Astrocyte (in vitro differentiated cells and primary cell): ENCODE measurements at regions not wholly inside any gene's neighbourhood (a gene's known extent, or its start where the extent isn't known, plus 50 kb on each side); places are given as distances from the start of the nearest gene placed in this dataset. TPM values are rescaled to one million over a fixed set of nuclear protein-coding genes. Genes with fewer than 3 reads are reported as not detected.
A peak's percentile ranks its signal among the peaks of the same experiment; 100 is the strongest.
"Not testable (repeated sequence)": the region's sequence is repeated elsewhere in the genome, so short reads cannot be mapped to it uniquely, and the experiment has no call there.

Experiments
- DNase-seq: peaks from one replicate; pipeline ENCODE4 v3.0.0-alpha.2; 2010; ENCODE audit warnings: low read depth
- FAIRE-seq: peaks from 2 replicates; lab custom pipeline; 2011; peaks lifted over from hg19 to GRCh38; lab: Jason Lieb, UNC
- H2AFZ ChIP-seq: 2 replicates; pipeline ENCODE4 v1.6.0; 2012; ENCODE audit warnings: low read depth, low read length, inconsistent platforms
- H3K27ac ChIP-seq: 2 replicates; pipeline ENCODE4 v1.5.1; 2011; ENCODE audit warnings: low read depth, low read length, inconsistent platforms
- H3K27me3 ChIP-seq: 2 replicates; pipeline ENCODE4 v1.6.0; 2011; ENCODE audit warnings: low read length, inconsistent platforms; ENCODE audit not compliant: insufficient read depth
- H3K36me3 ChIP-seq: 2 replicates; pipeline ENCODE4 v1.5.1; 2011; ENCODE audit warnings: low read length, inconsistent platforms; ENCODE audit not compliant: insufficient read depth
- H3K4me1 ChIP-seq: 2 replicates; pipeline ENCODE4 v1.5.1; 2011; ENCODE audit warnings: low read length, inconsistent platforms; ENCODE audit not compliant: insufficient read depth
- H3K4me2 ChIP-seq: 2 replicates; pipeline ENCODE4 v1.6.0; 2012; ENCODE audit warnings: low read length, inconsistent platforms
- H3K4me3 ChIP-seq: 2 replicates; pipeline ENCODE4 v1.5.1; 2011; ENCODE audit warnings: low read depth, mild to moderate bottlenecking, low read length, inconsistent platforms; ENCODE audit not compliant: insufficient read depth
- H3K79me2 ChIP-seq: 2 replicates; pipeline ENCODE4 v1.6.0; 2012; ENCODE audit warnings: mild to moderate bottlenecking, low read length, inconsistent platforms; ENCODE audit not compliant: insufficient read depth
- H3K9ac ChIP-seq: 2 replicates; pipeline ENCODE4 v1.6.0; 2012; ENCODE audit warnings: mild to moderate bottlenecking, low read length, inconsistent platforms
- H3K9me3 ChIP-seq: 2 replicates; pipeline ENCODE4 v1.5.1; 2012; ENCODE audit warnings: low read depth, mild to moderate bottlenecking, low read length, inconsistent platforms; ENCODE audit not compliant: insufficient read depth
- H4K20me1 ChIP-seq: 2 replicates; pipeline ENCODE4 v1.6.0; 2012; ENCODE audit warnings: low read length, inconsistent platforms; ENCODE audit not compliant: insufficient read depth
- H3K27ac Mint-ChIP-seq: one replicate; pipeline ENCODE4 v1.8.0; 2021; ENCODE audit warnings: mild to moderate bottlenecking, mixed read lengths; ENCODE audit not compliant: unreplicated experiment
- H3K27me3 Mint-ChIP-seq: one replicate; pipeline ENCODE4 v1.8.0; 2021; ENCODE audit warnings: low read depth, mixed read lengths; ENCODE audit not compliant: unreplicated experiment
- H3K36me3 Mint-ChIP-seq: one replicate; pipeline ENCODE4 v1.8.0; 2021; ENCODE audit warnings: low read depth, mixed read lengths; ENCODE audit not compliant: unreplicated experiment
- H3K4me1 Mint-ChIP-seq: one replicate; pipeline ENCODE4 v1.8.0; 2021; ENCODE audit warnings: low read depth, mixed read lengths; ENCODE audit not compliant: unreplicated experiment
- H3K4me3 Mint-ChIP-seq: one replicate; pipeline ENCODE4 v1.8.0; 2021; ENCODE audit warnings: mild to moderate bottlenecking, moderate library complexity, mixed read lengths; ENCODE audit not compliant: unreplicated experiment
- H3K9me3 Mint-ChIP-seq: one replicate; pipeline ENCODE4 v1.8.0; 2021; ENCODE audit warnings: mild to moderate bottlenecking, mixed read lengths; ENCODE audit not compliant: unreplicated experiment
- CTCF ChIP-seq: IDR thresholded peaks from 2 replicates; pipeline ENCODE4 v1.5.1; 2011; ENCODE audit warnings: low read depth, mild to moderate bottlenecking, inconsistent platforms, low read length, moderate library complexity; ENCODE audit not compliant: insufficient read depth
- EZH2 ChIP-seq: IDR thresholded peaks from 2 replicates; pipeline ENCODE4 v1.6.1; 2012; ENCODE audit warnings: mild to moderate bottlenecking, low read length, inconsistent platforms; ENCODE audit not compliant: insufficient read depth
- microRNA-seq: library from miRNA; unstranded; fragments of <30 nt; microRNA quantifications from one replicate; pipeline ENCODE4 v1.2.0, GENCODE V29; 2020

- no peaks in the 10 kb centered on the region for H3K9me3 Mint-ChIP-seq
- Histone ChIP-seq H3K27ac (no peak overlapping the region), H2AFZ (no peak overlapping the region), H3K9ac (no peak overlapping the region), H3K79me2 (no peaks in the 10 kb centered on the region), H3K4me2 (no peak overlapping the region), H4K20me1 (no peaks in the 10 kb centered on the region), H3K4me3 (no peak overlapping the region), H3K4me1 (no peaks in the 10 kb centered on the region), H3K9me3 (no peaks in the 10 kb centered on the region), H3K36me3 (no peaks in the 10 kb centered on the region), H3K27me3 (no peaks in the 10 kb centered on the region)
- no peak overlapping the region for H3K4me3 Mint-ChIP-seq
- DNase-seq, result peak; percentile 44
- H3K4me1 Mint-ChIP-seq, result peaks cover 4% of the 10 kb centered on the region
- FAIRE-seq, result no peak
- no peaks in the 10 kb centered on the region for H3K36me3 Mint-ChIP-seq
- TF ChIP-seq CTCF, result no peak
- TF ChIP-seq EZH2, result no peak
- no peaks in the 10 kb centered on the region for H3K27me3 Mint-ChIP-seq
- peak overlapping the region; percentile 85 for H3K27ac Mint-ChIP-seq
Measured at GRCh38 chrX:123121241-123121640, 62.8 kb upstream of the GRIA3 start.

DNA sequence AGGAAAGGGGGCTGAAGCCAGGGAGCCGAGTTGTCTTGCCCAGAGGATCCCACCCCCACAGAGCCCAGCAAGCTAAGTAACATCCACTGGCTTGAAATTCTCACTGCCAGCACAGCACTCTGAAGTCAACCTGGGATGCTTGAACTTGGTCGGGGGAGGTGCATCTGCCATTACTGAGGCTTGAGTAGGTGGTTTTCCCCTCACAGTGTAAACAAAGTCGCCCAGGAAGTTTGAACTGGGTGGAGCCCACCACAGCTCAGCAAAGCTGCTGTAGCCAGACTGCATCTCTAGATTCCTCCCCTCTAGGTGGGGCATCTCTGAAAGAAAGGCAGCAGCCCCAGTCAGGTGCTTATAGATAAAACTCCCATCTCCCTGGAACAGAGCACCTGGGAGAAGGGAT is 54.3 kb upstream of the GRIA3 start:
- not testable (repeated sequence) for H3K9me3 Mint-ChIP-seq, H3K4me2 ChIP-seq, H3K9ac ChIP-seq, H3K27me3 ChIP-seq, H3K36me3 ChIP-seq, H3K27me3 Mint-ChIP-seq, H3K36me3 Mint-ChIP-seq, FAIRE-seq, H3K79me2 ChIP-seq, H3K27ac ChIP-seq, H3K4me1 ChIP-seq, H3K4me3 Mint-ChIP-seq, H3K4me1 Mint-ChIP-seq, H2AFZ ChIP-seq, H3K27ac Mint-ChIP-seq, H3K4me3 ChIP-seq, DNase-seq, H4K20me1 ChIP-seq, H3K9me3 ChIP-seq

Small RNA genes in the stretch of these regions (microRNA-seq; reads per million reads assigned to microRNA genes)
- gene MIR3672, result not detected
